DOHH2 (cell line): ENCODE measurements at regions not wholly inside any gene's neighbourhood (a gene's known extent, or its start where the extent isn't known, plus 50 kb on each side); places are given as distances from the start of the nearest gene placed in this dataset.

Experiments used
- H3F3A ChIP-seq: fragments of 200-600 bp; sonication (generic), shearing (Covaris generic); 2 replicates; pipeline ENCODE4 v1.6.0; 2016; ENCODE audit warnings: antibody characterized with exemption, mild to moderate bottlenecking; ENCODE audit not compliant: control insufficient read depth, insufficient read depth
- H3K27ac ChIP-seq: fragments of 200-600 bp; sonication (generic); 2 replicates; pipeline ENCODE4 v1.5.1; 2014; ENCODE audit warnings: low read depth, mild to moderate bottlenecking, low read length, moderate library complexity
- H3K27me3 ChIP-seq: fragments of 200-600 bp; sonication (generic); 2 replicates; pipeline ENCODE4 v1.6.1; 2014; ENCODE audit warnings: mild to moderate bottlenecking, low read length, mixed read lengths; ENCODE audit not compliant: control insufficient read depth
- H3K36me3 ChIP-seq: fragments of 200-600 bp; sonication (generic); 2 replicates; pipeline ENCODE4 v1.6.1; 2014; ENCODE audit warnings: mild to moderate bottlenecking, low read length, moderate library complexity, mixed read lengths; ENCODE audit not compliant: control insufficient read depth
- H3K4me1 ChIP-seq: fragments of 200-600 bp; sonication (generic); 2 replicates; pipeline ENCODE4 v1.6.1; 2014; ENCODE audit warnings: mild to moderate bottlenecking, low read length, mixed read lengths; ENCODE audit not compliant: control insufficient read depth
- H3K4me2 ChIP-seq: fragments of 200-600 bp; sonication (generic); 2 replicates; pipeline ENCODE4 v1.6.0; 2014; ENCODE audit warnings: mild to moderate bottlenecking, low read length, moderate library complexity
- H3K4me3 ChIP-seq: fragments of 200-600 bp; sonication (generic); 2 replicates; pipeline ENCODE4 v1.5.1; 2014; ENCODE audit warnings: mild to moderate bottlenecking, low read length, mixed read lengths
- H3K79me2 ChIP-seq: fragments of 200-600 bp; sonication (generic); 2 replicates; pipeline ENCODE4 v1.6.1; 2014; ENCODE audit warnings: mild to moderate bottlenecking, low read length, mixed read lengths; ENCODE audit not compliant: control insufficient read depth
- H3K9me2 ChIP-seq: fragments of 200-600 bp; sonication (generic); replicated peaks from 2 replicates; pipeline ENCODE4 v1.6.1; 2014; ENCODE audit warnings: mild to moderate bottlenecking, low read length, mixed read lengths; ENCODE audit not compliant: control insufficient read depth
- H3K9me3 ChIP-seq: fragments of 200-600 bp; sonication (generic); 2 replicates; pipeline ENCODE4 v1.6.1; 2014; ENCODE audit warnings: antibody characterized with exemption, low read length, mixed read lengths; ENCODE audit not compliant: control insufficient read depth, insufficient read depth
- H4K20me1 ChIP-seq: fragments of 200-600 bp; sonication (generic); 2 replicates; pipeline ENCODE4 v1.6.0; 2014; ENCODE audit warnings: low read depth, mild to moderate bottlenecking, antibody characterized with exemption, low read length, moderate library complexity; ENCODE audit not compliant: control insufficient read depth, insufficient read depth
- EZH2phosphoT487 ChIP-seq: fragments of 200-600 bp; sonication (generic); IDR thresholded peaks from 2 replicates; pipeline ENCODE4 v1.6.1; 2017; ENCODE audit warnings: borderline replicate concordance, mild to moderate bottlenecking, antibody characterized with exemption, low read length, moderate library complexity, mixed read lengths
- TF ChIP-seq, protein P1 (sequence below): fragments of 200-600 bp; sonication (generic); IDR thresholded peaks from one replicate; pipeline ENCODE4 v1.5.1; 2014; ENCODE audit warnings: antibody characterized with exemption, mild to moderate bottlenecking, low read depth, low read length; ENCODE audit not compliant: poor library complexity, severe bottlenecking

DNA sequence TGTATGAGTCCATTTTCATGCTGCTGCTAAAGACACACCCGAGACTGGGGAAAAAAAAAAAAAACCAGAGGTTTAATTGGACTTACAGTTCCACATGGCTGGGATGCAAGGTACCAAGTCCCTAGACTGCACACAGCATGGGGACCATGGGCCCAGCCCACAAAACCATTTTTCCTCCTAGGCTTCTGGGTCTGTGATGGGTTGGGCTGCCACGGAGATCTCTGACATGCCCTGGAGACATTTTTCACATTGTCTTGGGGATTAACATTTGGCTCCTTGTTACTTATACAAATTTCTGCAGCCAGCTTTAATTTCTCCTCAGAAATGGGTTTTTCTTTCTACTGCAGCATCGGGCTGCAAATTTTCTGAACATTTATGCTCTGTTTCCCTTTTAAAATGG is 340.3 kb upstream of the NUDT12 start:
- Histone ChIP-seq H3K4me1 (no peaks in the 10 kb centered on the region), H3K36me3 (no peaks in the 10 kb centered on the region), H3K27me3 (no peaks in the 10 kb centered on the region), H3K9me3 (no peaks in the 10 kb centered on the region), H3F3A (no peaks in the 10 kb centered on the region), H3K9me2 (no peaks in the 10 kb centered on the region), H3K4me2 (no peak overlapping the region), H3K79me2 (no peaks in the 10 kb centered on the region), H4K20me1 (no peaks in the 10 kb centered on the region), H3K4me3 (no peak overlapping the region), H3K27ac (no peak overlapping the region)
- no peak for TF ChIP-seq EZH2phosphoT487
- TF ChIP-seq, protein P1, sequence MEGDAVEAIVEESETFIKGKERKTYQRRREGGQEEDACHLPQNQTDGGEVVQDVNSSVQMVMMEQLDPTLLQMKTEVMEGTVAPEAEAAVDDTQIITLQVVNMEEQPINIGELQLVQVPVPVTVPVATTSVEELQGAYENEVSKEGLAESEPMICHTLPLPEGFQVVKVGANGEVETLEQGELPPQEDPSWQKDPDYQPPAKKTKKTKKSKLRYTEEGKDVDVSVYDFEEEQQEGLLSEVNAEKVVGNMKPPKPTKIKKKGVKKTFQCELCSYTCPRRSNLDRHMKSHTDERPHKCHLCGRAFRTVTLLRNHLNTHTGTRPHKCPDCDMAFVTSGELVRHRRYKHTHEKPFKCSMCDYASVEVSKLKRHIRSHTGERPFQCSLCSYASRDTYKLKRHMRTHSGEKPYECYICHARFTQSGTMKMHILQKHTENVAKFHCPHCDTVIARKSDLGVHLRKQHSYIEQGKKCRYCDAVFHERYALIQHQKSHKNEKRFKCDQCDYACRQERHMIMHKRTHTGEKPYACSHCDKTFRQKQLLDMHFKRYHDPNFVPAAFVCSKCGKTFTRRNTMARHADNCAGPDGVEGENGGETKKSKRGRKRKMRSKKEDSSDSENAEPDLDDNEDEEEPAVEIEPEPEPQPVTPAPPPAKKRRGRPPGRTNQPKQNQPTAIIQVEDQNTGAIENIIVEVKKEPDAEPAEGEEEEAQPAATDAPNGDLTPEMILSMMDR = no peak

DNA sequence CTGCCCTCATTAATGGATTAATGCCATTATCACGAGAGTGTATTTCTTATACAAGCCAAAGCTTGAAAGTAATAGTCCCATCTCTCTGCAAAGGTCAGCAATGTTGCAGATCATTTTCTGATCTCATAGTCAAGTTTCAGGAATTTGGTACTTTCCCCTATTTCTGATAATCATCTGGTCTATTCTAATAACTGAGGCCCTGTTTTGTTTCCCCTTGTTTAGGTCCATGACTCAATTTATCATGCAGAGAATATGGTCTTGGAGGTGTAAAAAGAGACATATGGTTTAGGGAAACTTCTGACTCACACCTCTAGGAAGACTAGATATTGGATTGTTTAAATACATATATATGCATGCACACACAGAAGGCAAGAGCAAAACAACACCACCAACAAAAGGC is 339.3 kb upstream of the NUDT12 start:
- no peaks in the 10 kb centered on the region for H3K9me2 ChIP-seq
- no peaks in the 10 kb centered on the region for H3K4me1 ChIP-seq
- no peaks in the 10 kb centered on the region for H3K27me3 ChIP-seq
- H3K27ac ChIP-seq = no peak overlapping the region
- H3K4me2 ChIP-seq = no peak overlapping the region
- H4K20me1 ChIP-seq = no peaks in the 10 kb centered on the region
- H3F3A ChIP-seq = no peaks in the 10 kb centered on the region
- H3K36me3 ChIP-seq = no peaks in the 10 kb centered on the region
- TF ChIP-seq, protein P1 = no peak
- no peak for TF ChIP-seq EZH2phosphoT487
- H3K9me3 ChIP-seq = no peaks in the 10 kb centered on the region
- no peak overlapping the region for H3K4me3 ChIP-seq
- H3K79me2 ChIP-seq = no peaks in the 10 kb centered on the region

DNA sequence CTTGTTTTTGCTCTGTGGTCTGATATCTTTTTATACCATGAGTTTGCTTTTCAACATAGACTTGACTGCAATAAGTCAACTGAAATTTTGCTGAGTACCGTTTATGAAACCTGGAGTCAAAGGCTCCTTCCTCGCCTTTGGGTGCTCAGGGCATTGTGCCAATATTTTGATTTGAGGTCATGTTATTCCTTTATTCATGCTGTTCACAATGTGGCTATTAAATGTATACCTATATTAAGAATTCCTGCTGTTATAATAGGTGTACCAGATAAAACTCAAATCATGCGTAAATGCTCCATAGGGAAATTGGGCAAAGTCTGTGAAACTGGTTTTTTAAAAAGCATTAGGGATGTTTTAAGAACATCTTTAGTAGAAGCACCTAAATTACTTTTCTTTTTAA is 334.0 kb upstream of the NUDT12 start:
- Histone ChIP-seq H3K27ac (no peak overlapping the region), H3K36me3 (no peaks in the 10 kb centered on the region), H3K79me2 (no peaks in the 10 kb centered on the region), H3K4me1 (no peaks in the 10 kb centered on the region), H4K20me1 (no peaks in the 10 kb centered on the region), H3K27me3 (no peaks in the 10 kb centered on the region), H3F3A (no peaks in the 10 kb centered on the region), H3K9me3 (no peaks in the 10 kb centered on the region), H3K4me2 (no peak overlapping the region), H3K9me2 (no peaks in the 10 kb centered on the region), H3K4me3 (no peak overlapping the region)
- TF ChIP-seq, protein P1 = no peak
- no peak for TF ChIP-seq EZH2phosphoT487

DNA sequence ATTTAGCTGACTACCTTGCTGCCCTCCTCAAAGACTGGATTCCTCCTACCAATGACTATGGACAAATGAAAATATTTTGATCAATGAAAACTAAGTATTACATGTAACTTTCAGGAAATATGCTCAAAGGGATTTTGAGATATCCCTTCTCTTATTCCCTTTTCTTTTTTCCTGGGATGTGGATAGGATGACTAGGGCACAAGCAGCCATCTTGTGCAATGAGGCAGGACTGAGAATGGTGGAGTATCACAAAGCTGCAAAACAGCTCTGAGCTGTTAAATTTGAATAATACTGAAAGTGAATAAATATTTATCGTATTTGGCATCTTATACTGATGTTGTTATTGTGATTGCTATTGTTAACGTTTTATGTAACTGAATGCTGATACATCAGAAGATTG is 333.1 kb upstream of the NUDT12 start:
- Histone ChIP-seq H3K4me2 (no peak overlapping the region), H3F3A (no peaks in the 10 kb centered on the region), H3K4me3 (no peak overlapping the region), H3K9me2 (no peaks in the 10 kb centered on the region), H3K27me3 (no peaks in the 10 kb centered on the region), H3K79me2 (no peaks in the 10 kb centered on the region), H3K36me3 (no peaks in the 10 kb centered on the region), H3K9me3 (no peaks in the 10 kb centered on the region), H4K20me1 (no peaks in the 10 kb centered on the region), H3K4me1 (no peaks in the 10 kb centered on the region), H3K27ac (no peak overlapping the region)
- TF ChIP-seq, protein P1 = no peak
- TF ChIP-seq EZH2phosphoT487 = no peak
